ENCODE measurements at regions not wholly inside any gene's neighbourhood (a gene's known extent, or its start where the extent isn't known, plus 50 kb on each side); places are given as distances from the start of the nearest gene placed in this dataset.

DNA sequence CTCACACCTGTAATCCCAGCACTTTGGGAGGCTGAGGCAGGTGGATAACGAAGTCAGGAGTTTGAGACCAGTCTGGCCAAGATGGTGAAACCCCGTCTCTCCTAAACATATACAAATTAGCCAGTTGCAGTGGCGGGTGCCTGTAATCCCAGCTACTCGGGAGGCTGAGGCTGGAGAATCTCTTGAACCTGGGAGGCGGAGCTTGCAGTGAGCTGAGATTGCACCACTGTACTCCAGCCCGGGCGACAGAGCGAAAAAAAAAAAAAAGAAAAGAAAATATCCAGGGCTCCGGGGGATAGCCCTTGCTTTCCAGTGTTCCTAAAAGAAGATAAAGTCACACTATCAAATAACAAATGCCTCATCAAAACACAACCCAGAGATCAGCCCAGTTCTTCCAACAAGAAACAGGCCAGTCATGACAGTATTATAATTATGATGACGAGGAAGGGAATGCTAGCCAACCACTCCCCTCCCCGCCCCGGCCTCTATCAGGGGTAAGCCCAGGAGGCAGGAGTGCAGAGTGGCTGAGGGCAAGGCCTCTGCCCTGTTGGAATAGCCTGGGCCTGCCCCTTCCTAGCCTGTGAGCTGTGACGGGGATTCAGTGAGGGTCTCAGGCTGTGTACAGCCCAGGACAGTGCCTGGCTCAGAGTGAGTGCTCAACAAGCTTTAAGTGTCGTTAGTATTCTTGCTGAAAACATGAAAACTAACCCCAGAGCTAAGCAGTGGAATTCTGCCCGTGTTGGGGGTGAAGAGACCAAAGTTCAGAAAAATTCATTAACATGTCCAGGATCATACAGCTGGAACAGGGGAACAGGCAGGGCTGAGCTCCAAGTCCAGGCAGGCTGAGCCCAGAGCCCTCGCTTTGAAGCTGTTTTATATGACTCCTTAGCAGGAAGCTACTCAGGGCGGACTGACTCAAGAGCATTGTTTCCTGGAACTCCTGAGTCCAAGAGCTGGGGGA lies 54.3 kb downstream of the FAM241B start:
- no peak for DNase-seq

DNA sequence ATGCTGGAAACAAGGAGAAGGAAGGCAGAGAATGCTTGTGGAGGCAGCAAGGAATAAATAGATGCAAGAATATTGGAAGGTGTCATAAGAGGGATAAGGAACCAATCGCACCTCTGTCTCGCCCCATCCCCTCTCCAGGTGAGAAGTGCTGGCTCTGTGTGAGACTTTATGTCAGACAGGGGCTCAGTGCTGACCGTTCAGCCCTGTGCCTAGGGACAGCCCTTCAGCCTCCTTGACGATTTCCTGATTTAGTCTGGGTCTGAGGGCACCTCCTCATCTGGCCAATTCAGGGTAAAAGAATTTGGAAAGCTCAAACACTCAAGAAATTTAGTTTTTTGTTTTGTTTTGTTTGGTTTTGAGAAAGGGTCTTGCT lies 54.9 kb downstream of the FAM241B start:
- no peak for DNase-seq

DNA sequence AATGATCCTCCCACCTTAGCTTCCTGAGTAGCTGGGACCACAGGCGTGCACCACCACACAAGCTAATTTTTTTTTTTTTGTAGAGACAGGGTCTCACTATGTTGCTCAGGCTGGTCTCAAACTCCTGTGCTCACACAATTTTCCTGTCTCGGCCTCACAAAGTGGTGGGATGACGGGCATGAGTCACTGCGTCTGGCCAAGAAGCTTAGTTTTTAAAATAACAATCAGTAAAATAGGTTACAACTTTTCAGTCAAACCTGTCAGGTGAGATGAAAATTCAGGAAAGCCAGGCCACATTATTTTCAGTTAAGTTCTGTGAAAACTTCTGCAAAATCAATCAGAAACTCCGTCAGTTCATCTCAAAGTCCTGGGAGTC lies 55.4 kb downstream of the FAM241B start:
- DNase-seq = no peak

DNA sequence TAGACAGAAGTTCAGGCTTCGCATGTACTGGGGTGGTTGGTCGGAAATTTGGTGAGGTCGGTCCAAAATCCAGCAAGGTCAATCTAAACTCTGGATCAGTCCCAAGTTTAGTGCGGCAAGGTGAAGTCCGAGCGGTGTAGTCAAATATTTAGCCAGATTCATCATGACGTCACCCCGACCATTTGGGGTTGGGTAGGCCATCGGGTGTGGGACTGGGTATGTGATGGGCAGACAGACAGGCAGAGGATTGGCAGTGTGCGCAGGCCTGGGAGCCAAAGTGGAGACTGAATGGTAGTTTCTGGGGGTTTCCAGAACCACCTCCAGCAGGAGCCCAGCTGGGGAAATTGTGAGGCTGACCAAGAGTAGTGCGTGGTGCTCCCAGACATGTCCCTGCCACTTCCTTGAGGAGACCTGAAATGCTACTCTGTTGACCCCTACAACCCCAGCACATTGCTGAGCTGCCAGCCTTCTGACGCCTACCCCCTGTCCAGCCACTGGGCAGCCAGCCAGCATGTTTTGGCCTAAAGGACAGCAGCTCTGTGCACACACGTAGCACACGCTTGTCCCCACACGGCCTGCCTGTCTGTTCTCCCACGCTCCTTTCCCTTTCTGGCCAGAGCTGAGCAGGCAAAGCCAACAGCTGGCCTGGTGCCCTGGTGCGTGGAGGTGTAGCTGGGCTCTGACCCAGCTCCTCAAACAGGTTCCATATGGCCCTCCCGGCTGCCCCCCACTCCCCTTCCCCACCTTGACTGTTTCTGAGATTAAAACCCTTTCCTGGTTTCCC lies 55.9 kb downstream of the FAM241B start:
- DNase-seq = peak in 1 of 2 experiments; percentile 0

DNA sequence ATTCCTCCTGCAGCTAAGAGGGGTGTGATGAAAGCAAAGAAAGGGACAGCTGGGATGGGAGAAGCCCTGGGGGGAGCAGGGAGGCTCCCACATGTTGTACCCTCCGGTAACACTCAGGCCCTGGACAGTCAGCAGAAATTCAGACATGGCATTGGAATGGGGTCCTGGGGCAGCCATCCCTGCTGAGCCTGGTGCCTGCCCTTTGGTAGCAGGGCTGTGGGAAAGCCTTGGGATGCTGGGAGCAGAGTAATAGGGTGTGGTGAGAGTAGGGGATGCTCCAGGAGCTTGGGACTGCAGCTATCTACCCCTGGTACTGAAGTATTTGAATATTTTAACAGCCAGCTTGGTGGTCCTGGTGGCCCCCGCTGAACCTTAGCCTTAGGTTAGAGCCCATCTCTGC lies 56.8 kb downstream of the FAM241B start:
- DNase-seq = no peak

DNA sequence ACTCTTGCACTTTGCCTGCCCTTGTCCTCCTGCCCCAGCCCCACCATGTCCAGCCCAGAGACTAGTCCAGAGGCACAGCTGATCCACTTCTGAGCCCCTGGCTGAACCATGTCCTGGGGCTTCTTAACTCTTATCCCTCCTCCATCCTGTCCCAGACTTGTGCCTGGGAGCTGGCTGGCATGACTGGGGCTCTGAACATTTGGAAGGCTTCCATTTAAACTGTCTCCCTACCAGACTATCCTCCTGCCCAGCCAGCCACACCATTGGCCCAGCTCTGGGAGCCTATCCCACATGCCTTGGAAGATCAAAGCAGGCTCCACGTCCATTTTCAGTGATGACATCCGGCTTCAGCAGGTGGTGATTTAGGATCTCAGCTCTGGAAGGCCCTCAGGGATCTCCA lies 57.4 kb downstream of the FAM241B start:
- DNase-seq = no peak

DNA sequence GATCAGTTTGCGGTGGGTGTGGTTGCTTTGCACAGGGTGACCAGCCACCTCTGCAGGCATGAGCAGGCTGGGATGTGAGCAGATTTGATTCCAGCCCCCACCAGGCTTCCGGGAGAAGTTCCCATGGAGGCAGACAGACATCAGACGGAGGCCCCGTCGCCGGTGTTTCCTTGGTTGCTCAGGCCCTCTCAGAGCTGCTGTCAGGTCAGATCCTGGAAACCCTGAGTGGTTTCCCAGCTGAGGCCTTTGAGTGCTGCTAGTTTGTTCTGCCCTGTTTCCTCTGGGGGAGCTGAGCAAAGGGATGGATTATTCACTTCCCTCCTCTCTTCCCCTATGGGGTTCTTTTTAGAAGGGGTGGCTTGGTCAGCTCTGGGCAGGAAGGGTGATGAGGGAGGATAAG lies 62.2 kb downstream of the FAM241B start:
- DNase-seq = no peak

DNA sequence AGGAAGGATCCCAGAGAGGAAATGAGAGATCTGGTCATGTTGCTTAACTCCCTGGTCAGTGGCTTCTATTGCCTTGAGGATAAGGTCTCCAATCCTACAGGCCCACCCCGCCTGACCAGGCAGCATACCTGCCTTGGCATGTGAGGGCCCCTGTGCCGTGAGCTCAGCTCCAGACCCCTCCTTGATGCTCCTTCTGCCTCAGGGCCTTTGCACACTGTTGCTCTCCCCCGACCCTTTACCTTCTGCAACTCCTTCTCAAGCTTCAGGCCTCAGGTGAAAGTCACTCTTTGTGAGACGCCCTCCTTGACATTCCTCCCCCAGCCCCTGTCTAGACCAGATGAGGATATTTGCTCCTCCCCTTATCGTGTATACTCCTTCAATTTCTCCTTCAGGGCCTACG lies 62.8 kb downstream of the FAM241B start:
- DNase-seq = no peak

DNA sequence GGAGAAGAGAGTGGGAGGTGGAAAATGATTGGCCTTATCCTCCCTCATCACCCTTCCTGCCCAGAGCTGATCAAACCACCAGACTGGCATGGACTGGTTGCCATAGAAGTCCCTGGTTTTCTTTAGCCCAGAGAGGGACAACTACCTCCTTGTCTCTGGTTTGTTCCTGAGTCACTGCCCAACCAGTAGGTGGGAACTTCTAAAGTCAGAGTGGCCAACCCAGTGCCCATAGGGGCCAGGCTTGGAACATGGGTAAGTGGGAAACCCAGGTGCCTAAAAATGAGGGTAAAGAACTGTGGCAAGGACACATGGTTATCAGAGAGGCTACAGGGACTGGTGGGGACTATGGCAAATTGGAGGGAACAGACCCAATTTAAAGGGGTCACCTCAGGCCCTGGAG lies 63.8 kb downstream of the FAM241B start:
- DNase-seq = no peak

DNA sequence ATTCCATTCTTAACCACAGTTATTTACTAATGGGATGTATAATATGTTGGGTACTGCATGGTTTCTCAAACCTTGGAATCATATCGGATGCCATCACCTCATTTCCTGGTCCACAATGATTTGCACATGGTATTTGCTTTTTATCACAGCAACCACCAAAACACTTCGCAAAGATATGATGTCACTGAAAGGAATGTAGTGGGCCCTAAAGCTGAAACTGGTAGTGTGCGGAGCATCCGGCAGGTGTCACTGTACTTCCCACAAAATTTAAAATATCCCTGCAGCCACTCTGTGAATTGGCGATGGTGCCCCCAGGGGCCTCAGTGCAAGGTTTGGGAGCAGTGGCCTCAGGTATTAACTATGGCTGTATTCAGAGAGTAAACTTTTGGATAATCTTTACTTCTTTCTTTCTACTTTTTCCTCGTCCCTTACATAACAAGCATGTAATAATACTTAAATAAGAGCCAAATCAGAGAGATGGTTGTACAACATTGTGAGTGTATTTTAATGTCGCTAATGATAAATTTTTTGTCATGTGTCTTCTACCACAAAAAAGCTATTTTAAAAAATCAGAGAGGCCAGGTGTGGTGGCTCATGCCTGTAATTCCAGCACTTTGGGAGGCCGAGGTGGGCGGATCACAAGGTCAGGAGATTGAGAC lies 66.2 kb downstream of the FAM241B start:
- peak in 1 of 2 experiments; percentile 0 for DNase-seq

DNA sequence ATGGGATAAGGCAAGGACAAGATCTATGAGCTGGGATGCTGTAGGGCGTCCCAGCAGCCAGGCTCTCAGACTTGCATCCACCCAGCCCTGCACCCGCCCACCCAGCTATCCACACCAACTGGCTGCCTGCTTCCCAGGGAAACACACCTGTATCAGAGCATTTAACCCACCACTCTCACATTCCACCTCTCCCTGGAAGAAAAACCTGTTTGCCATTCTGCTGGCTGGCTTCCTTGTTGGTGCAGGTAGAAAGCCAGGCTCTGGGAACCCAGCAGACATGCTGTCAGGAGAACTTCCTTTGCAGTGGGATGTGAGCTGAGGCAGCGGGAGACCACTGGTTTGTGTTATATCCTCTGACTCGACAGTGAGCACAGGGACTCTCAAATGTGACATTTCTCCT lies 67.0 kb downstream of the FAM241B start:
- DNase-seq = no peak

DNA sequence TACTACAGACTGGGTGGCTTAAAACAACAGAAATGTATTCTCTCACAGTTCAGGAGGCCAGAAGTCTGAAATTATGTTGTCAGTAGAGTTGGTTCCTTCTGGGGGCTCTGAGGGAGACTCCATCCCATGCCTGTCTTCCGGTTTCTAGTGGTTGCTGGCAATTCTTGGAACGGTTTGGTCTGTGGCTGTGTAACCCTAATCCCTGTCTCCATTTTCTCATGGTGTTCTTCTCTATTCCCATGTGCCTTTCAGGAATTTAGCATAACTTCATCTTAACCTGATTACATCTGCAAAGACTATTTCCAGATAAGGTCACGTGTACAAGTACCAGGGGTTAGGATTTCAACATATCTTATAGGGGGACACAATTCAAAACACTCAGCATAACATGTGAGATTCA lies 73.2 kb downstream of the FAM241B start:
- DNase-seq = no peak

DNA sequence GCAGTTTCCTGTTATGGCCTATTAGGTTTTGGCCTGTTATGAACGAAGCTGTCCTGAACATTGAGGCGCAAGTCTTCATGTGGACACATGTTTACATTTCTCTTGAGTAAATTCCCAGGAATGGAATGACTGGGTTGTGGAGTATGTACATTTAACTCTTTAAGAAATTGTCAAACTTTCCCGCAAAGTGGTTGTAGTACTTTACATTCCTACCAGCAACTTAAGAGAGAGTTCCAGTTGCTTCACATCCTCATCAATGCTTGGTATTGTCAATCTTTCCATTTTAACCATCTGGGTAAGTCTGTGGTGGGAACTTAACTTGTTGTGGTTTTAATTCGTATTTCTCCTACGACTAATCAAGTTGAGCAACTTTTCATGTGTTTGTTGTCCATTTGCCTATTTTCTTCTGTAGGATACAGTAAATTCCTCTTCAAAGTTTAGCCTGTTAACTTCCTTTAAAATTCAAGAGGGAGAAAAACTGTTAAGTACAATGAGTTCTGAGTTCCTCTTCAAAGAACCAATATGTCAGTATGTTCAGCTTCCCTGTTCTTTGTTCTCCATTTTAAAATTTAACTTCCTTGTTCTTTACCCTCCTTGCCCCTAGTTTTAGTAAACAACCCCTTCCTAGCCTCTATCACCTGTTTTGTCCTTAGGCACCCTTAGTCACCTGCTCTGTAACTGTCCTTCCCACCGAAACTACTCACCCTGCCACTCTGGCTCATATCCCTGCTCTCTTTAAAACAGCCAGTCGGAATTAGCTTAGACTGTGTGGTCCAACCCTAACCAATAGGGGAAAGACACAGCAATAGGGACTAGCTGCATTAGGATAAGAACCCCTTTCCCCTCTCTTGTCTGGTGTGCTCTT lies 74.0 kb downstream of the FAM241B start:
- no peak for DNase-seq

DNA sequence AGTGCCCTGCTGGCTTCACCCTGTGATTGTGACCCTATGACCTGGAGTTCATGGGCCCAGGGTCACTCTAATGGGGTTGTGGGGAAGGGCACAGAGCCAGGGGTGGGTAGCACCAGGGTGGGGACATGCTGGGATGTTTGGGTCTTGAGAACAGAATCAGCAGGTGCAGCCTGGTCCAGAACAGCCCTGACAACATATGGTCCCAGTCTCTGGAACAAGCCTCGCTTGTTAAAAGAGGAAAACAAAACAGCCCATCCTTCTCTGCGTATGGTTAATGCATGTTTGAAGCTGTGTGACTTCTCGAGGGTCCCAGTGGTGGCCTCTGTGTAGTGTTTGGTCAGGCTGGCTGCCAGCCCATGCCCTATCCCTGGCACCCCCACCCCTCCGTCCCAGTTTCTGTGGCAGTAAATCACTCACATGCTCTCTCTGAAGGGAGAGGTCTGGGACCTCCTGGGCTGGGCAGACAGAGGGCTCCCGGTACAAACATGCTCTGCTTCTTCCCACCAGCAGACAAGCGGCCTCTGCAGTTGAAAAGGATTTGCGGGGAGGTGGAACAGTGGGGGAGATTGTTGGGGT lies 79.4 kb downstream of the FAM241B start:
- no peak for DNase-seq

DNA sequence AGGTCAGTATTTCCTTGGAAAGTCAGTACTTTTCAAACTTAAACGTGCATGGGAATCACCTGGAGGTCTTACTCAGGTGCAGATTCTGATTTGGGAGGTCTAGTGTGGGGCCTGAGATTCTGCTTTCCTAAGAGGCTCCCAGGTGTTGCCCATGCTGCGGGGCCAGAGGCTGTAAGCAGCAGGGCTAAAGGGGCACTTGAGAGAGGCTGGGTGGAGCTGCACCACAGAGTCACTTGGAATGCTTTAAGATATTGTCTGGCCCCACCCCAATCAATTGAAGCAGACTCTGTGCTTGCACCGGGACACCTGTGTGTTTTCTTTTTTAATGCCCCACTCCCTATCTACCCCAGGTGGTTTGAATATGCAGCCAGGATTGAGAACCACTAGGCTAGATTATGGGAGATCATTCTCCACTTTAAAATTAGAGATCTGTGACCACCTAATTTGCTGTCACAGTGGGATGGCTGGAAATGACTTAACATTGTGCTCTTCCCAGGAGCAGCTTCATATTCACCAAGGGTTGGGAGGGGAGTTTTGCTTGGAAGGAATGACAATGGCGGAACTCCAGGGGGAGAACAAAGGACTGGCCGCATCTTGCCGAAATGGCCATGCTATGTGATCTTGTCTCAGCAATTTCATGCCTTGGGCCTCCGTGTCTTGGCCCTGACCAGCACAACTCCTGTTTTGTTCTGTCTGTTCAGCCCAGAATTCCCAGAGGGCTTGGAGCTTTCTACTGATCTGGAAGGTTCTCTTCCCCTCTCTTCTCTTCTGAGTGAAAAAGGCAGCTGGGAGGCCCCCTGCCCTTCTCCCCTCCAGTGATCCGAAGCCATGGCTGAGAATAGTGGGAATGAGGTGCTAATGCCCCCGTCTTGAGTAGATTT lies 80.2 kb downstream of the FAM241B start:
- no peak for DNase-seq

DNA sequence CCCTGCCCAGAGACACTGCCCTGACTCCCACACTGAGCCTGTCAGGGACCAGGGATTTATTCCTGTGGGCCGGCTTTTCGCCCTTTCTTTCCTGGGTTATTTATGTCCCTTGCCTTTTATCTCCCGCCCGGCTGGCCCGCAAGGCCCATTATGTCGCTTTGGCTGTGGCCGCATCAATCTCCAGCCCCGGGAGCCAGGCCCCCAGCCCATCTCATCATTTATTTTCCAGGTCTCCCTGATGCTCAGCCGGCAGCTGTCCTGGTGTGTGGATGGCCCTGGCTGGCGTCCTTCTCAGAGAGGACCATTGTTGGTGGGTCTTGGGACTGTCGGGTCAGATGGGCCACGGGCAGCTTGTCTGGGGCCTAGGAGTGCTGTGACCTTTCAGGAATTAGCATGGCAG lies 82.3 kb downstream of the FAM241B start:
- no peak for DNase-seq

DNA sequence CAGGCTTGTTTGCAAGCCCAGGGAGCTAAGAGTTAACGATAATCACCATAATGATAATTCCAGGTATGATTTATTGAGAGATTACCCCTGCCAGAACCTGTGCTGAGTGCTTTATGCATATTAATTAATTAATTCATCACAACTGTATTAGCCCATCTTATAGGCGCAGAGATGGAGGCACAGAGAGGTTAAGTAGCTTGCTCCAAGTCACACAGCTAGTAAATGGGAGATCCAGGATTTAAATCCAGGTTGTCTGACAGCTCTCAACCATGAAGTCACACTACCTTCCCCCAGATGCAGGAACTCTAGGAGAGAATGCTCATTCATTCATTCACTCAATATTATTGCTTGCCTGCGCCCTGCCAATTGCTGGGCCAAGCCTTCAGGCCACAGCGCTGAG lies 84.5 kb downstream of the FAM241B start:
- DNase-seq = no peak

DNA sequence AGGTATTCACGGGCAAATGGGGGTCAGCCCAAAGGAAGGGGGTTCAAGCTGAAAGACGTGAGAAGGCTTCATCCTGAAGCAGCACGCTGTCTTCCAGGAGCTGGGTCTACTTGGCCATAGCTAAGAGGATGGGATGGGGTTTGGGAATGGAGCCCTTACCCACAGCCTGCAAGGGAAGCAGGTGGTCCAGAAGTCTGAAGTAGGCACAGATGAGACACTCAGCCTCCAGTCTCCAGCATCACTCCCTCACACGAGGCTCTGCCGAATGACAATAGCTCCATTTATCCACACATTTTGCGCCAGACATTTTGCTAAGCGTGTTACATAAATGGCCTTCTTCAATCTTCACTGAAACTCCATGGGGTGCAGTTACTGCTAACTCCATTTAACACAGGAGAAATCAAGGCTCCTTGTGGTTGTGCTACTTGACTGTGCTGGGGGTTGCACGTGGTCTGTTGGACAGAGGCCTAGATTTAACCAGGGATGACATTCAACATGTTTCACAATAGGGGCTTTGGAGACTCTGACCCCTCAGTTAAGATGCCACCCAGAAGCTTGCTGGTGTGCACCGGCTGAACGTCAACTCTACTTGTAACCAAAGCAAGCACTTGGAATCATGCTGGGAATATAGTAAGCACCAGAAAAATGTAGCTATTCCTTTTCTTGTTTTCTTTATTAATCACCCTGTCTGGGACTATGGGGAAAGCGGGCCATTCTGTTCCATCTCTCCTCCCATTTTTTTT lies 85.3 kb downstream of the FAM241B start:
- no peak for DNase-seq

DNA sequence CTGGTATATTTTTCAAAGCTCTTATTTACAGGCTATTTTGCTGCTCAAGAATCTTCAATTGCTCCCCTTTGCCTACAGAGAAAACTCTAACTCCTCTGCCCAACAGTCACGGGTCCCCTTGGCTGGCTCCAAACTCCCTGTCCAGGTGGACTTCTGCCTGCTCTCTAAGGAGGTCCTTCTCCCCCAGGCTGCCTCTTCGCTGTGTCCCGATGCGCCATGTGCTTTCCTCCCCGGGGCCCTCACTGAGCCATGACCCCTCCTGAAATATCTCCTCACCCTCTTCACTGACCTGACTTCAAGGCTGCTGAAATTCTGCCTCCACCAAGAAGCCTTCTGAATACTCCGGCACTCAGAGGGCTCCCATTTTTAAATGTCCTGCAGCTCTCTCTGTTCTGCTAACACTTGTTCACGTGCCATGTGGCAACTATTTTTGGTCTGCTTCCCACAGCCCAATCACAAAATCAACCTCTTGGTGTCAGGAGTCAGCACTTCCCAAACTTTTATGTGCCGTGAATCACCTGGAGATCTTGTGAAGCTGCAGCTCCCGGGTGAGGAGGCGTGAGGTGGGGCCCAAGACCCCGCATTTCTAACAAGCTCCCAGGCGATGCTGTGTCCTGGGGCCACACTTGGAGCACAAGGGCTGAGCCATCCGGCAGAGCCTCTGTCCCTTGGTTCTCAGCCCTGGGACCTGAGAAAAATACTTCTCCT lies 85.7 kb upstream of the COL13A1 start:
- no peak for DNase-seq

Data from NCI-H446 (cell line).